ENCODE measurements at regions not wholly inside any gene's neighbourhood (a gene's known extent, or its start where the extent isn't known, plus 50 kb on each side); places are given as distances from the start of the nearest gene placed in this dataset.

- no peak for TF ChIP-seq CTCF (conservative IDR thresholded peaks at IDR 0.05; ENCODE audit: low read depth, low read length)
- no peak overlapping the region for H3K4me3 ChIP-seq (ENCODE audit: low read depth, low read length)
- peak; percentile 82 for DNase-seq (ENCODE audit: low read depth)
Measured at GRCh38 chr5:40405230-40405629, 274.5 kb upstream of the PTGER4 start.

- no peak for DNase-seq (ENCODE audit: low read depth)
- no peak overlapping the region for H3K4me3 ChIP-seq (ENCODE audit: low read depth, low read length)
- TF ChIP-seq CTCF (conservative IDR thresholded peaks at IDR 0.05; ENCODE audit: low read depth, low read length) = no peak
Measured at GRCh38 chr5:40404613-40405012, 275.1 kb upstream of the PTGER4 start.

GRCh38 chr5:40402007-40402364 is 277.7 kb upstream of the PTGER4 start:
- no peak overlapping the region for H3K4me3 ChIP-seq (ENCODE audit: low read depth, low read length)
- TF ChIP-seq CTCF (conservative IDR thresholded peaks at IDR 0.05; ENCODE audit: low read depth, low read length) = no peak
- DNase-seq (ENCODE audit: low read depth) = peak; percentile 51

GRCh38 chr5:40401284-40402006 is 278.3 kb upstream of the PTGER4 start:
- DNase-seq (ENCODE audit: low read depth) = peak; percentile 75
- no peak for TF ChIP-seq CTCF (conservative IDR thresholded peaks at IDR 0.05; ENCODE audit: low read depth, low read length)
- no peak overlapping the region for H3K4me3 ChIP-seq (ENCODE audit: low read depth, low read length)

- DNase-seq (ENCODE audit: low read depth) = no peak
- no peak overlapping the region for H3K4me3 ChIP-seq (ENCODE audit: low read depth, low read length)
- no peak for TF ChIP-seq CTCF (conservative IDR thresholded peaks at IDR 0.05; ENCODE audit: low read depth, low read length)
Measured at GRCh38 chr5:40400245-40400644, 279.5 kb upstream of the PTGER4 start.

GRCh38 chr5:40399349-40399748 is 280.4 kb upstream of the PTGER4 start:
- TF ChIP-seq CTCF (conservative IDR thresholded peaks at IDR 0.05; ENCODE audit: low read depth, low read length) = no peak
- peak; percentile 75 for DNase-seq (ENCODE audit: low read depth)
- H3K4me3 ChIP-seq (ENCODE audit: low read depth, low read length) = no peak overlapping the region

- H3K4me3 ChIP-seq (ENCODE audit: low read depth, low read length) = no peak overlapping the region
- DNase-seq (ENCODE audit: low read depth) = no peak
- TF ChIP-seq CTCF (conservative IDR thresholded peaks at IDR 0.05; ENCODE audit: low read depth, low read length) = no peak
Measured at GRCh38 chr5:40397976-40398375, 281.7 kb upstream of the PTGER4 start.

All from choroid plexus epithelial cell (primary cell).